ENCODE measurements at regions not wholly inside any gene's neighbourhood (a gene's known extent, or its start where the extent isn't known, plus 50 kb on each side); places are given as distances from the start of the nearest gene placed in this dataset.

- DNase-seq = no peak
- TF ChIP-seq GATA1 (IDR thresholded peaks at IDR 0.05; ENCODE audit: low read depth, low read length) (no peak), POLR2A (IDR thresholded peaks at IDR 0.05; ENCODE audit: low read length) (no peak)
Observed at GRCh38 chr4:121555315-121556107, 141.3 kb downstream of the ANXA5 start.

GRCh38 chr4:121554382-121554781 lies 142.4 kb downstream of the ANXA5 start:
- no peak for TF ChIP-seq GATA1 (IDR thresholded peaks at IDR 0.05; ENCODE audit: low read depth, low read length)
- no peak for TF ChIP-seq POLR2A (IDR thresholded peaks at IDR 0.05; ENCODE audit: low read length)
- no peak for DNase-seq

- DNase-seq = no peak
- TF ChIP-seq POLR2A (IDR thresholded peaks at IDR 0.05; ENCODE audit: low read length) (no peak), GATA1 (IDR thresholded peaks at IDR 0.05; ENCODE audit: low read depth, low read length) (no peak)
Observed at GRCh38 chr4:121551881-121552280, 144.9 kb downstream of the ANXA5 start.

- no peak for DNase-seq
- no peak for TF ChIP-seq POLR2A (IDR thresholded peaks at IDR 0.05; ENCODE audit: low read length)
Observed at GRCh38 chr4:121551271-121551670, 145.5 kb downstream of the ANXA5 start.

GRCh38 chr4:121541696-121542095 lies 155.1 kb downstream of the ANXA5 start:
- DNase-seq = no peak

GRCh38 chr4:121535351-121535750 lies 154.5 kb upstream of the QRFPR start:
- TF ChIP-seq POLR2A (IDR thresholded peaks at IDR 0.05; ENCODE audit: low read length) (no peak), GATA1 (IDR thresholded peaks at IDR 0.05; ENCODE audit: low read depth, low read length) (no peak)

More at GRCh38 chr4:121541696-121542095, 155.1 kb downstream of the ANXA5 start:
- TF ChIP-seq GATA1 (IDR thresholded peaks at IDR 0.05; ENCODE audit: low read depth, low read length) = no peak
- TF ChIP-seq POLR2A (IDR thresholded peaks at IDR 0.05; ENCODE audit: low read length) = no peak

GRCh38 chr4:121534187-121534586 lies 153.4 kb upstream of the QRFPR start:
- no peak for DNase-seq
- TF ChIP-seq GATA1 (IDR thresholded peaks at IDR 0.05; ENCODE audit: low read depth, low read length) (no peak), POLR2A (IDR thresholded peaks at IDR 0.05; ENCODE audit: low read length) (no peak)

More at GRCh38 chr4:121535351-121535750, 154.5 kb upstream of the QRFPR start:
- DNase-seq = no peak

- TF ChIP-seq POLR2A (IDR thresholded peaks at IDR 0.05; ENCODE audit: low read length) = no peak
- no peak for DNase-seq
Observed at GRCh38 chr4:121526509-121526908, 145.7 kb upstream of the QRFPR start.

- TF ChIP-seq GATA1 (IDR thresholded peaks at IDR 0.05; ENCODE audit: low read depth, low read length) (no peak), POLR2A (IDR thresholded peaks at IDR 0.05; ENCODE audit: low read length) (no peak)
Observed at GRCh38 chr4:121519236-121519838, 138.5 kb upstream of the QRFPR start.

GRCh38 chr4:121517241-121517640 lies 136.4 kb upstream of the QRFPR start:
- DNase-seq = no peak

More at GRCh38 chr4:121519236-121519838, 138.5 kb upstream of the QRFPR start:
- DNase-seq = no peak

GRCh38 chr4:121514443-121514842 lies 133.6 kb upstream of the QRFPR start:
- TF ChIP-seq POLR2A (IDR thresholded peaks at IDR 0.05; ENCODE audit: low read length) (no peak), GATA1 (IDR thresholded peaks at IDR 0.05; ENCODE audit: low read depth, low read length) (no peak)
- no peak for DNase-seq

More at GRCh38 chr4:121517241-121517640, 136.4 kb upstream of the QRFPR start:
- TF ChIP-seq GATA1 (IDR thresholded peaks at IDR 0.05; ENCODE audit: low read depth, low read length) = no peak
- no peak for TF ChIP-seq POLR2A (IDR thresholded peaks at IDR 0.05; ENCODE audit: low read length)

GRCh38 chr4:121510341-121510874 lies 129.6 kb upstream of the QRFPR start:
- DNase-seq = no peak

GRCh38 chr4:121485190-121485804 lies 104.5 kb upstream of the QRFPR start:
- DNase-seq = no peak
- no peak for TF ChIP-seq POLR2A (IDR thresholded peaks at IDR 0.05; ENCODE audit: low read length)

More at GRCh38 chr4:121510341-121510874, 129.6 kb upstream of the QRFPR start:
- TF ChIP-seq POLR2A (IDR thresholded peaks at IDR 0.05; ENCODE audit: low read length) (no peak), GATA1 (IDR thresholded peaks at IDR 0.05; ENCODE audit: low read depth, low read length) (no peak)

- peak; percentile 35 to 55 for DNase-seq
- no peak for TF ChIP-seq POLR2A (IDR thresholded peaks at IDR 0.05; ENCODE audit: low read length)
- TF ChIP-seq GATA1 (IDR thresholded peaks at IDR 0.05; ENCODE audit: low read depth, low read length) = no peak
Observed at GRCh38 chr4:121484633-121485032, 103.8 kb upstream of the QRFPR start.

Measured in erythroblast (primary cell).